Neural cell (in vitro differentiated cells): ENCODE measurements at regions not wholly inside any gene's neighbourhood (a gene's known extent, or its start where the extent isn't known, plus 50 kb on each side); places are given as distances from the start of the nearest gene placed in this dataset.

Experiments
- H2AFZ ChIP-seq: fragments of 200-600, 300-800 bp; sonication (generic), shearing (Covaris generic); 2 replicates; pipeline ENCODE4 v1.6.0; 2014; ENCODE audit warnings: low read depth, mild to moderate bottlenecking, antibody characterized with exemption, low read length, moderate library complexity
- H3F3A ChIP-seq: fragments of 200-600 bp; shearing (Covaris generic); 2 replicates; pipeline ENCODE4 v1.6.1; 2016; ENCODE audit warnings: mild to moderate bottlenecking, moderate library complexity, mixed read lengths, antibody characterized with exemption, low read length; ENCODE audit not compliant: insufficient read depth, poor library complexity, severe bottlenecking
- H3K27ac ChIP-seq: fragments of 200-600, 300-800 bp; sonication (generic), shearing (Covaris generic); 2 replicates; pipeline ENCODE4 v1.5.1; 2014; ENCODE audit warnings: mild to moderate bottlenecking, low read length, moderate library complexity
- H3K27me3 ChIP-seq: fragments of 300-800, 200-600 bp; sonication (generic), shearing (Covaris generic); 2 replicates; pipeline ENCODE4 v1.6.0; 2014; ENCODE audit warnings: mild to moderate bottlenecking, low read depth, low read length, moderate library complexity; ENCODE audit not compliant: insufficient read depth
- H3K36me3 ChIP-seq: fragments of 300-800, 200-600 bp; sonication (generic), shearing (Covaris generic); 2 replicates; pipeline ENCODE4 v1.5.1; 2014; ENCODE audit warnings: mild to moderate bottlenecking, antibody characterized with exemption, low read length, moderate library complexity; ENCODE audit not compliant: insufficient read depth
- H3K4me2 ChIP-seq: fragments of 300-800, 200-600 bp; sonication (generic), shearing (Covaris generic); 2 replicates; pipeline ENCODE4 v1.6.0; 2014; ENCODE audit warnings: mild to moderate bottlenecking, low read length
- H3K4me3 ChIP-seq: fragments of 300-800, 200-600 bp; sonication (generic), shearing (Covaris generic); 2 replicates; pipeline ENCODE4 v1.5.1; 2014; ENCODE audit warnings: mild to moderate bottlenecking, low read length, moderate library complexity
- H3K79me2 ChIP-seq: fragments of 200-600 bp; shearing (Covaris generic); replicated peaks from 2 replicates; pipeline ENCODE4 v1.6.0; 2014; ENCODE audit warnings: mild to moderate bottlenecking, low read length, moderate library complexity; ENCODE audit not compliant: insufficient read depth
- H3K9ac ChIP-seq: fragments of 300-800, 200-600 bp; sonication (generic), shearing (Covaris generic); 2 replicates; pipeline ENCODE4 v1.6.1; 2016; ENCODE audit warnings: mild to moderate bottlenecking, low read length, mixed read lengths
- H3K9me2 ChIP-seq: fragments of 200-600 bp; shearing (Covaris generic); 2 replicates; pipeline ENCODE4 v1.6.1; 2016; ENCODE audit warnings: mild to moderate bottlenecking, low read length, mixed read lengths; ENCODE audit not compliant: insufficient read depth
- H3K9me3 ChIP-seq: fragments of 200-600, 300-800 bp; sonication (generic), shearing (Covaris generic); 2 replicates; pipeline ENCODE4 v1.6.1; 2016; ENCODE audit warnings: mild to moderate bottlenecking, mixed run types, low read length, moderate library complexity, mixed read lengths
- H4K20me1 ChIP-seq: fragments of 200-600 bp; shearing (Covaris generic); 2 replicates; pipeline ENCODE4 v1.6.1; 2016; ENCODE audit warnings: mild to moderate bottlenecking, mixed run types; ENCODE audit not compliant: insufficient read depth
- CTCF ChIP-seq: fragments of 450-650 bp; IDR thresholded peaks from 2 replicates; pipeline ENCODE4 v1.5.1; 2014; ENCODE audit warnings: antibody characterized with exemption, mild to moderate bottlenecking, moderate library complexity; ENCODE audit not compliant: poor library complexity, severe bottlenecking
- EP300 ChIP-seq: fragments of 450-650 bp; conservative IDR thresholded peaks from 2 replicates; pipeline ENCODE4 v1.6.1; 2014; ENCODE audit warnings: antibody characterized with exemption, mild to moderate bottlenecking, moderate library complexity; ENCODE audit not compliant: poor library complexity, severe bottlenecking
- EZH2 ChIP-seq: fragments of 200-600, 300-800 bp; shearing (Covaris generic), sonication (generic); IDR thresholded peaks from 2 replicates; pipeline ENCODE4 v1.6.1; 2014; ENCODE audit warnings: antibody characterized with exemption, low read length, borderline replicate concordance, mild to moderate bottlenecking; ENCODE audit not compliant: insufficient read depth, poor library complexity, severe bottlenecking
- MXI1 ChIP-seq: fragments of 450-650 bp; conservative IDR thresholded peaks from 2 replicates; pipeline ENCODE4 v1.6.1; 2014; ENCODE audit warnings: antibody characterized with exemption, mild to moderate bottlenecking; ENCODE audit not compliant: poor library complexity, severe bottlenecking
- POLR2AphosphoS5 ChIP-seq: IDR thresholded peaks from 2 replicates; pipeline ENCODE4 v1.6.1; 2012
- RAD21 ChIP-seq: fragments of 450-650 bp; conservative IDR thresholded peaks from 2 replicates; pipeline ENCODE4 v1.6.1; 2014; ENCODE audit warnings: antibody characterized with exemption, mild to moderate bottlenecking, moderate library complexity
- REST ChIP-seq: IDR thresholded peaks from 2 replicates; pipeline ENCODE4 v1.6.1; 2012; ENCODE audit warnings: borderline replicate concordance
- SMC3 ChIP-seq: fragments of 450-650 bp; conservative IDR thresholded peaks from 2 replicates; pipeline ENCODE4 v1.6.1; 2014; ENCODE audit warnings: antibody characterized with exemption, mild to moderate bottlenecking, moderate library complexity; ENCODE audit not compliant: poor library complexity
- TAF1 ChIP-seq: IDR thresholded peaks from 2 replicates; pipeline ENCODE4 v1.6.1; 2012; ENCODE audit warnings: low read depth

GRCh38 chr18:45557287-45557686 is 58.0 kb upstream of the SLC14A2 start:
- H3K4me2 ChIP-seq = no peak overlapping the region
- no peak overlapping the region for H3K27ac ChIP-seq
- H3K9ac ChIP-seq = no peak overlapping the region
- no peaks in the 10 kb centered on the region for H3K9me3 ChIP-seq
- no peak for TF ChIP-seq SMC3
- TF ChIP-seq TAF1 = no peak
- no peak for TF ChIP-seq POLR2AphosphoS5
- no peak for TF ChIP-seq RAD21
- no peak for TF ChIP-seq EP300
- no peak for TF ChIP-seq EZH2
- TF ChIP-seq MXI1 = no peak
- no peak for TF ChIP-seq REST
- no peak for TF ChIP-seq CTCF
- no peak overlapping the region for H2AFZ ChIP-seq
- H4K20me1 ChIP-seq = no peaks in the 10 kb centered on the region
- H3K27me3 ChIP-seq = no peaks in the 10 kb centered on the region
- H3K4me3 ChIP-seq = no peak overlapping the region
- no peaks in the 10 kb centered on the region for H3K9me2 ChIP-seq
- H3K79me2 ChIP-seq = no peaks in the 10 kb centered on the region
- no peaks in the 10 kb centered on the region for H3F3A ChIP-seq
- H3K36me3 ChIP-seq = no peaks in the 10 kb centered on the region

- H3F3A ChIP-seq = no peaks in the 10 kb centered on the region
- H3K9ac ChIP-seq = no peak overlapping the region
- no peaks in the 10 kb centered on the region for H3K36me3 ChIP-seq
- H2AFZ ChIP-seq = no peak overlapping the region
- no peaks in the 10 kb centered on the region for H4K20me1 ChIP-seq
- no peaks in the 10 kb centered on the region for H3K9me2 ChIP-seq
- no peak overlapping the region for H3K27ac ChIP-seq
- no peak overlapping the region for H3K4me2 ChIP-seq
- no peaks in the 10 kb centered on the region for H3K79me2 ChIP-seq
- no peaks in the 10 kb centered on the region for H3K9me3 ChIP-seq
- no peak overlapping the region for H3K4me3 ChIP-seq
- no peaks in the 10 kb centered on the region for H3K27me3 ChIP-seq
- TF ChIP-seq CTCF (no peak), POLR2AphosphoS5 (no peak), RAD21 (no peak), REST (no peak), EP300 (no peak), EZH2 (no peak), TAF1 (no peak), MXI1 (no peak), SMC3 (no peak)
Observed at GRCh38 chr18:45557779-45558178, 57.5 kb upstream of the SLC14A2 start.
